GM12878 (cell line): ENCODE measurements at regions not wholly inside any gene's neighbourhood (a gene's known extent, or its start where the extent isn't known, plus 50 kb on each side); places are given as distances from the start of the nearest gene placed in this dataset.
A peak's percentile ranks its signal among the peaks of the same experiment; 100 is the strongest.

ENCODE experiments used
- ATAC-seq: fragments of 200-7000 bp; cut with Tn5 transposase; 3 replicates; pipeline ENCODE4 v1.9.1; 2020; ENCODE audit warnings: mild to moderate bottlenecking, moderate library complexity
- BruUV-seq: library from RNA; stranded (reverse); fragments of 400-500 nt; replicated peaks from 2 replicates; lab custom pipeline; 2021; lab: Mats Ljungman, UMichigan
- CTCF ChIA-PET: fragments of 300-600 bp; sonication (Branson Sonifier 250); formaldehyde crosslinking; extraction: SDS; loops from one replicate; lab custom pipeline; 2021; ENCODE audit warnings: inconsistent platforms; lab: Yijun Ruan, JAX
- POLR2A ChIA-PET: fragments of 350-600 bp; formaldehyde crosslinking; extraction: SDS; loops from one replicate; lab custom pipeline; 2021; ENCODE audit warnings: inconsistent platforms; lab: Charles Lee
- RAD21 ChIA-PET: fragments of 300-600 bp; sonication (Branson Sonifier 250); formaldehyde crosslinking; loops from one replicate; lab custom pipeline; 2023; ENCODE audit warnings: antibody characterized with exemption; ENCODE audit not compliant: unreplicated experiment; lab: Charles Lee
- SMC1A ChIA-PET: fragments of 300-600 bp; sonication (Branson Sonifier 250); formaldehyde crosslinking; loops from one replicate; lab custom pipeline; 2023; ENCODE audit not compliant: unreplicated experiment, uncharacterized antibody; lab: Charles Lee
- DNase-seq: peaks from one replicate; pipeline ENCODE4 v3.0.0-alpha.2; 2011; ENCODE audit warnings: low read depth, low spot score
- FAIRE-seq: peaks from 3 replicates; lab custom pipeline; 2011; peaks lifted over from hg19 to GRCh38; lab: Jason Lieb, UNC
- H2AFZ ChIP-seq: 2 replicates; pipeline ENCODE4 v1.6.0; 2011; ENCODE audit warnings: low read depth, low read length, control low read depth; ENCODE audit not compliant: control insufficient read depth
- H3K27ac ChIP-seq: 2 replicates; pipeline ENCODE4 v1.5.1; 2011; ENCODE audit warnings: control low read depth; ENCODE audit not compliant: control insufficient read depth, insufficient read depth
- H3K27me3 ChIP-seq, 2 experiments: replicated peaks in 1 of 2; 2 replicates each; pipeline versions ENCODE4 v1.6.0 to v1.6.1; 2011; ENCODE audit warnings: low read length in 1 of 2; ENCODE audit not compliant: control insufficient read depth in 2 of 2, insufficient read depth in 2 of 2
- H3K36me3 ChIP-seq, 2 experiments: 2 replicates each; pipeline ENCODE4 v1.5.1; 2011; ENCODE audit warnings: low read length in 1 of 2; ENCODE audit not compliant: control insufficient read depth in 2 of 2, insufficient read depth in 2 of 2
- H3K4me1 ChIP-seq: 2 replicates; pipeline ENCODE4 v1.6.1; 2011; ENCODE audit warnings: mild to moderate bottlenecking, low read length, moderate library complexity, mixed read lengths; ENCODE audit not compliant: control insufficient read depth, insufficient read depth
- H3K4me2 ChIP-seq: 2 replicates; pipeline ENCODE4 v1.6.0; 2011; ENCODE audit warnings: control low read depth; ENCODE audit not compliant: control insufficient read depth, insufficient read depth
- H3K4me3 ChIP-seq: fragments of 200-600 bp; sonication (generic); 2 replicates; pipeline ENCODE4 v1.5.1; 2016
- H3K79me2 ChIP-seq: 2 replicates; pipeline ENCODE4 v1.6.0; 2011; ENCODE audit warnings: low read length; ENCODE audit not compliant: control insufficient read depth, insufficient read depth
- H3K9ac ChIP-seq: 2 replicates; pipeline ENCODE4 v1.8.0; 2011; ENCODE audit warnings: low read length, control low read depth, mixed read lengths; ENCODE audit not compliant: control insufficient read depth, insufficient read depth
- H3K9me3 ChIP-seq: replicated peaks from 3 replicates; pipeline ENCODE4 v1.5.1; 2011; ENCODE audit warnings: mild to moderate bottlenecking, low read length; ENCODE audit not compliant: control insufficient read depth, insufficient read depth
- H4K20me1 ChIP-seq: 2 replicates; pipeline ENCODE4 v1.6.0; 2011; ENCODE audit not compliant: control insufficient read depth, insufficient read depth
- CEBPZ ChIP-seq: fragments of 150-350 bp; IDR thresholded peaks from 2 replicates; pipeline ENCODE4 v1.6.1; 2016; ENCODE audit warnings: low read depth, low read length
- CHD1 ChIP-seq: IDR thresholded peaks from 2 replicates; pipeline ENCODE4 v1.6.1; 2012; ENCODE audit warnings: low read depth, low read length, improper control_type of control experiment
- EGR1 ChIP-seq, 2 experiments: IDR thresholded peaks; 1 replicate in 1 of 2; 2 replicates in 1 of 2; pipeline ENCODE4 v1.6.1; 2011 to 2012; ENCODE audit warnings: low read depth in 2 of 2, low read length in 2 of 2, borderline replicate concordance in 1 of 2, mild to moderate bottlenecking in 1 of 2, moderate library complexity in 1 of 2
- IKZF1 ChIP-seq: fragments of 450-650 bp; conservative IDR thresholded peaks from 2 replicates; pipeline ENCODE4 v1.6.1; 2017; ENCODE audit warnings: antibody characterized with exemption, mild to moderate bottlenecking
- IRF4 ChIP-seq: IDR thresholded peaks from 2 replicates; pipeline ENCODE4 v1.6.1; 2011; ENCODE audit warnings: low read depth, low read length
- NBN ChIP-seq: fragments of 450-650 bp; IDR thresholded peaks from 2 replicates; pipeline ENCODE4 v1.6.1; 2016
- NR2F1 ChIP-seq: fragments of 450-650 bp; conservative IDR thresholded peaks from 2 replicates; pipeline ENCODE4 v1.6.1; 2017; ENCODE audit warnings: mild to moderate bottlenecking
- PAX8 ChIP-seq: fragments of 450-650 bp; IDR thresholded peaks from 2 replicates; pipeline ENCODE4 v1.6.1; 2017; ENCODE audit warnings: mild to moderate bottlenecking, moderate library complexity
- POLR2AphosphoS5 ChIP-seq: IDR thresholded peaks from 2 replicates; pipeline ENCODE4 v1.6.1; 2011; ENCODE audit warnings: mild to moderate bottlenecking, low read length, inconsistent platforms
- SP1 ChIP-seq: IDR thresholded peaks from one replicate; pipeline ENCODE4 v1.6.1; 2011; ENCODE audit warnings: low read depth, low read length
- SPI1 ChIP-seq: IDR thresholded peaks from 2 replicates; pipeline ENCODE4 v1.6.1; 2011; ENCODE audit warnings: low read depth, mild to moderate bottlenecking, low read length, moderate library complexity, borderline replicate concordance; ENCODE audit not compliant: insufficient read depth
- STAT3 ChIP-seq: IDR thresholded peaks from 2 replicates; pipeline ENCODE4 v1.6.1; 2011; ENCODE audit warnings: low read depth, low read length, improper control_type of control experiment
- SUPT20H ChIP-seq: IDR thresholded peaks from 2 replicates; pipeline ENCODE4 v1.6.1; 2011; ENCODE audit warnings: low read depth, mild to moderate bottlenecking, low read length, moderate library complexity, borderline replicate concordance; ENCODE audit not compliant: control insufficient read depth
- TARDBP ChIP-seq: IDR thresholded peaks from 2 replicates; pipeline ENCODE4 v1.6.1; 2016; ENCODE audit warnings: borderline replicate concordance
- TCF12 ChIP-seq: IDR thresholded peaks from 2 replicates; pipeline ENCODE4 v1.6.1; 2011; ENCODE audit warnings: low read depth, mild to moderate bottlenecking, low read length
- USF1 ChIP-seq: IDR thresholded peaks from 2 replicates; pipeline ENCODE4 v1.6.1; 2011; ENCODE audit warnings: borderline replicate concordance, low read depth, mild to moderate bottlenecking, moderate library complexity, mixed read lengths, low read length; ENCODE audit not compliant: insufficient read depth; ENCODE audit errors: extremely low read length
- ZNF274 ChIP-seq: IDR thresholded peaks from one replicate; pipeline ENCODE4 v1.8.0; 2011; ENCODE audit not compliant: insufficient read length, insufficient read depth
- WGBS: methylation state at CpG from one replicate; pipeline ENCODE4 v1.1.6; 2016; ENCODE audit warnings: low lambda C conversion rate; ENCODE audit not compliant: insufficient replicate concordance, insufficient coverage; ENCODE audit errors: missing lambda C conversion rate; 5-methylcytosine and 5-hydroxymethylcytosine counted together
- in situ Hi-C: fragments of 300-500 bp; cut with MboI; formaldehyde crosslinking; loops from 9 replicates; pipeline ENCODE4 v1.14.3; 2018; ENCODE audit warnings: mixed read lengths
- intact Hi-C: fragments of 100-400 bp; cut with micrococcal nuclease; formaldehyde crosslinking; loops from one replicate; pipeline ENCODE4 v1.14.2; 2022; ENCODE audit not compliant: unreplicated experiment

GRCh38 chr2:175832866-175833265 lies 169.2 kb downstream of the LNPK start:
- no peak overlapping the region for H3K9ac ChIP-seq
- CTCF ChIA-PET = no interaction called here
- no peak overlapping the region for H3K27ac ChIP-seq
- H3K4me1 ChIP-seq = no peaks in the 10 kb centered on the region
- H3K9me3 ChIP-seq = no peaks in the 10 kb centered on the region
- TF ChIP-seq PAX8 (no peak), USF1 (no peak), IKZF1 (no peak), NR2F1 (no peak), SP1 (no peak), TARDBP (no peak)
- in situ Hi-C loops (no loop called here), intact Hi-C loops (no loop called here)
- FAIRE-seq = peak; percentile 47
- no peak for ATAC-seq
- no peak for DNase-seq
- BruUV-seq = no TSS peak
- no peaks in the 10 kb centered on the region for H3K36me3 ChIP-seq
- H3K4me2 ChIP-seq = no peak overlapping the region
- POLR2A ChIA-PET = no interaction called here
- H3K79me2 ChIP-seq = no peaks in the 10 kb centered on the region
- no peaks in the 10 kb centered on the region for H4K20me1 ChIP-seq
- no peak overlapping the region for H3K4me3 ChIP-seq
- no peaks in the 10 kb centered on the region; a peak in 1 of 4 replicates for H3K27me3 ChIP-seq
- SMC1A ChIA-PET = no interaction called here
- H2AFZ ChIP-seq = no peak overlapping the region
- RAD21 ChIA-PET = no interaction called here

DNA sequence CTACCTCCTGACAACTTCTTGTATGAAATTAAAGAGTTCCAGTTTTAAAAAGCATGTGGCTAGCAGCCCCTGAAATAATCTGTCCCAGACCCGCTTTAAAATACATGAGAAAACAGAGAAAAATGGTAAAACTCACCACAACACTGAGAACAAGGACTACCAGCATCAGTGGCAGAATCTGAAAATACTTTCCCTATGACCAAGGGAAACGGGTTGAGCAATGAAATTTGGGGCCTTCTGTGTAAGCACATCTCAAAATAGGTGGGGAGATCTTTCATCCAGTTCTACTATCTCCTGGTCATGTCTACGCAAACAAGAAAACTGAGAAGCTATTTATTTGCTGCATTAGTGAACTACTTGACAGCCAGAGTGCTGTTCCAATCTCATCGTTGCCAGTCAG lies 172.3 kb downstream of the LNPK start:
- H3K27me3 ChIP-seq = no peaks in the 10 kb centered on the region; a peak in 1 of 4 replicates
- TF ChIP-seq CHD1 (no peak), SPI1 (no peak), SUPT20H (no peak), NBN (no peak), ZNF274 (no peak), CEBPZ (no peak), POLR2AphosphoS5 (no peak), STAT3 (no peak), EGR1 (IDR thresholded peaks at IDR 0.05; ENCODE audit: borderline replicate concordance in 1 of 2, low read depth in 2 of 2, low read length in 2 of 2) (no peak), TCF12 (no peak), IRF4 (no peak)

More for the DNA sequence above, 172.3 kb downstream of the LNPK start:
- no peak for ATAC-seq
- no TSS peak for BruUV-seq
- no peaks in the 10 kb centered on the region for H3K9me3 ChIP-seq
- ChIA-PET POLR2A (no interaction called here), RAD21 (no interaction called here), SMC1A (no interaction called here), CTCF (no interaction called here)
- in situ Hi-C loops = no loop called here
- H3K27ac ChIP-seq = no peak overlapping the region
- no peaks in the 10 kb centered on the region for H4K20me1 ChIP-seq
- H3K4me1 ChIP-seq = no peaks in the 10 kb centered on the region
- no peak overlapping the region for H2AFZ ChIP-seq
- FAIRE-seq = no peak
- H3K79me2 ChIP-seq = no peaks in the 10 kb centered on the region
- 19% methylated on average over 4 of the region's 4 CpGs for WGBS
- H3K36me3 ChIP-seq = no peaks in the 10 kb centered on the region
- no peak overlapping the region for H3K4me3 ChIP-seq
- no peak overlapping the region for H3K9ac ChIP-seq
- intact Hi-C loops = no loop called here
- no peak overlapping the region for H3K4me2 ChIP-seq
- DNase-seq = no peak
